HEK293T (cell line): ENCODE measurements at regions not wholly inside any gene's neighbourhood (a gene's known extent, or its start where the extent isn't known, plus 50 kb on each side); places are given as distances from the start of the nearest gene placed in this dataset.

Experiments used
- ARNT ChIP-seq: fragments of 450-650 bp; IDR thresholded peaks from 2 replicates; pipeline ENCODE4 v1.6.1; 2017; ENCODE audit warnings: mild to moderate bottlenecking
- BHLHE40 ChIP-seq: fragments of 450-650 bp; IDR thresholded peaks from 2 replicates; pipeline ENCODE4 v1.6.1; 2016; ENCODE audit warnings: mild to moderate bottlenecking, moderate library complexity, borderline replicate concordance
- ELF4 ChIP-seq: fragments of 450-650 bp; IDR thresholded peaks from 2 replicates; pipeline ENCODE4 v1.6.1; 2017; ENCODE audit warnings: antibody characterized with exemption
- FOXA1 ChIP-seq: fragments of 450-650 bp; IDR thresholded peaks from 2 replicates; pipeline ENCODE4 v1.6.1; 2016; ENCODE audit warnings: mild to moderate bottlenecking
- FOXK2 ChIP-seq: fragments of 450-650 bp; IDR thresholded peaks from 2 replicates; pipeline ENCODE4 v1.6.1; 2016; ENCODE audit warnings: mild to moderate bottlenecking
- FOXM1 ChIP-seq: fragments of 450-650 bp; IDR thresholded peaks from 2 replicates; pipeline ENCODE4 v1.6.1; 2017; ENCODE audit warnings: mild to moderate bottlenecking, borderline replicate concordance
- HDGF ChIP-seq: fragments of 450-650 bp; IDR thresholded peaks from 2 replicates; pipeline ENCODE4 v1.6.1; 2017; ENCODE audit warnings: antibody characterized with exemption, borderline replicate concordance
- L3MBTL2 ChIP-seq: fragments of 450-650 bp; conservative IDR thresholded peaks from 2 replicates; pipeline ENCODE4 v1.6.1; 2016; ENCODE audit warnings: mild to moderate bottlenecking
- LEF1 ChIP-seq: fragments of 450-650 bp; IDR thresholded peaks from 2 replicates; pipeline ENCODE4 v1.6.1; 2017; ENCODE audit warnings: mild to moderate bottlenecking, borderline replicate concordance
- PKNOX1 ChIP-seq: fragments of 450-650 bp; IDR thresholded peaks from 2 replicates; pipeline ENCODE4 v1.6.1; 2016
- SP1 ChIP-seq: fragments of 450-650 bp; IDR thresholded peaks from 2 replicates; pipeline ENCODE4 v1.6.1; 2017
- SUZ12 ChIP-seq: fragments of 450-650 bp; IDR thresholded peaks from 2 replicates; pipeline ENCODE4 v1.6.1; 2016; ENCODE audit warnings: mild to moderate bottlenecking
- TARDBP ChIP-seq: fragments of 450-650 bp; IDR thresholded peaks from 2 replicates; pipeline ENCODE4 v1.6.1; 2016
- ZNF384 ChIP-seq: fragments of 450-650 bp; IDR thresholded peaks from 2 replicates; pipeline ENCODE4 v1.6.1; 2016

GRCh38 chr1:58045094-58045705 lies 501.3 kb downstream of the OMA1 start:
- TF ChIP-seq SP1, result no peak
- no peak for TF ChIP-seq HDGF
- TF ChIP-seq LEF1, result no peak
- no peak for TF ChIP-seq FOXM1
- no peak for TF ChIP-seq ZNF384
- TF ChIP-seq SUZ12, result no peak
- no peak for TF ChIP-seq TARDBP
- no peak for TF ChIP-seq BHLHE40
- TF ChIP-seq ELF4, result no peak
- no peak for TF ChIP-seq FOXK2
- no peak for TF ChIP-seq L3MBTL2
- no peak for TF ChIP-seq PKNOX1
- no peak for TF ChIP-seq FOXA1
- no peak for TF ChIP-seq ARNT
